ENCODE measurements at regions not wholly inside any gene's neighbourhood (a gene's known extent, or its start where the extent isn't known, plus 50 kb on each side); places are given as distances from the start of the nearest gene placed in this dataset.

GRCh38 chr7:42573881-42574672, 337.1 kb upstream of the GLI3 start:
- TF ChIP-seq CTCF (IDR thresholded peaks at IDR 0.05 in 4 of 5, conservative IDR thresholded peaks at IDR 0.05 in 1 of 5) (no peak), POLR2A (IDR thresholded peaks at IDR 0.05) (no peak)

Data from gastrocnemius medialis (tissue), 4 donors.